ENCODE measurements at regions not wholly inside any gene's neighbourhood (a gene's known extent, or its start where the extent isn't known, plus 50 kb on each side); places are given as distances from the start of the nearest gene placed in this dataset.

DNA sequence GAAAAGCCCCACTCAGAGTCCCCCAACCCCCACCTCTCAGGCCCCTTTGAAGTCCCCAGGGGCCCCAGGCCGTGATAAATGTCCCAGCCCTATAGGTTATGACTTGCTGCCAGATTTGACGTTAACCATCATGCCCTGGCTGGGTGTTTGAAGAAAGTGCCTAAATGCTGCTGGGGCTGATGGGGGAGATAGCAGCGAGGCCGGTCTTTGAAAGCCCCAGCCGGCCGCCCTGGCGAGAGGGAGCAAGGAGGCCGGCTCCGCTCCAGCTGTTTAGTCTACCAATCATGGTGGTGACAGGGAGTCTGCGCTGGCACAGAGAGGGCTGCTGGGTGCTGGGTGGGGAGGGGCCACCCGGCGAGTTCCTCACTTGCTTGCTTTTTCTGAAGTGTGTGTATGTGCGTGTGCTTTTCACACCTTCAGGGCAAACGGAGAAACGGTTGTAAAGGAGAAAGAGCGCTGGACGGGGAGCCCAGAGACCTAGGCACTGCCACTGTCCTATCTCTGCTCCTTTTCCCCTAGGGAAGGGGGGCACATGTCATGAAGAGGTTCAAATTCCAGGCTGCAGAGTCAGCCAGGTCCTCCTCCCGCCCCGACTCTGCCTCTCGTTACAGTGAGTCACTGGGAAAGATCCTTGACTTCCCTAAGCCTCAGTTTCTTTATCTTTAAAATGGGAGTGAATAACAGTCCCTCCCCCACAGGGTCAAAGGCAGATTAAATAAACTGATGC lies 126.1 kb upstream of the HAND1 start:
- TF ChIP-seq, protein P1, sequence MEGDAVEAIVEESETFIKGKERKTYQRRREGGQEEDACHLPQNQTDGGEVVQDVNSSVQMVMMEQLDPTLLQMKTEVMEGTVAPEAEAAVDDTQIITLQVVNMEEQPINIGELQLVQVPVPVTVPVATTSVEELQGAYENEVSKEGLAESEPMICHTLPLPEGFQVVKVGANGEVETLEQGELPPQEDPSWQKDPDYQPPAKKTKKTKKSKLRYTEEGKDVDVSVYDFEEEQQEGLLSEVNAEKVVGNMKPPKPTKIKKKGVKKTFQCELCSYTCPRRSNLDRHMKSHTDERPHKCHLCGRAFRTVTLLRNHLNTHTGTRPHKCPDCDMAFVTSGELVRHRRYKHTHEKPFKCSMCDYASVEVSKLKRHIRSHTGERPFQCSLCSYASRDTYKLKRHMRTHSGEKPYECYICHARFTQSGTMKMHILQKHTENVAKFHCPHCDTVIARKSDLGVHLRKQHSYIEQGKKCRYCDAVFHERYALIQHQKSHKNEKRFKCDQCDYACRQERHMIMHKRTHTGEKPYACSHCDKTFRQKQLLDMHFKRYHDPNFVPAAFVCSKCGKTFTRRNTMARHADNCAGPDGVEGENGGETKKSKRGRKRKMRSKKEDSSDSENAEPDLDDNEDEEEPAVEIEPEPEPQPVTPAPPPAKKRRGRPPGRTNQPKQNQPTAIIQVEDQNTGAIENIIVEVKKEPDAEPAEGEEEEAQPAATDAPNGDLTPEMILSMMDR (IDR thresholded peaks at IDR 0.05; ENCODE audit: low read depth, low read length, missing input control) = no peak
- no peak for TF ChIP-seq RXRA (IDR thresholded peaks at IDR 0.05)
- no peak for TF ChIP-seq TAF1 (conservative IDR thresholded peaks at IDR 0.05)
- no peak for TF ChIP-seq FOXA1 (IDR thresholded peaks at IDR 0.05)
- TF ChIP-seq HNF4A (conservative IDR thresholded peaks at IDR 0.05) = no peak
- TF ChIP-seq, protein P2, sequence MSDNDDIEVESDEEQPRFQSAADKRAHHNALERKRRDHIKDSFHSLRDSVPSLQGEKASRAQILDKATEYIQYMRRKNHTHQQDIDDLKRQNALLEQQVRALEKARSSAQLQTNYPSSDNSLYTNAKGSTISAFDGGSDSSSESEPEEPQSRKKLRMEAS (IDR thresholded peaks at IDR 0.05) = no peak
- TF ChIP-seq JUND (IDR thresholded peaks at IDR 0.05) = no peak
- TF ChIP-seq, protein P3, sequence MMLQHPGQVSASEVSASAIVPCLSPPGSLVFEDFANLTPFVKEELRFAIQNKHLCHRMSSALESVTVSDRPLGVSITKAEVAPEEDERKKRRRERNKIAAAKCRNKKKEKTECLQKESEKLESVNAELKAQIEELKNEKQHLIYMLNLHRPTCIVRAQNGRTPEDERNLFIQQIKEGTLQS (IDR thresholded peaks at IDR 0.05) = no peak
- TF ChIP-seq SP1 (IDR thresholded peaks at IDR 0.05) = no peak
- TF ChIP-seq YY1 (IDR thresholded peaks at IDR 0.05) = no peak
- no peak for TF ChIP-seq NR2F2 (IDR thresholded peaks at IDR 0.05)
- TF ChIP-seq RAD21 (IDR thresholded peaks at IDR 0.05) = no peak
- TF ChIP-seq, protein P4, sequence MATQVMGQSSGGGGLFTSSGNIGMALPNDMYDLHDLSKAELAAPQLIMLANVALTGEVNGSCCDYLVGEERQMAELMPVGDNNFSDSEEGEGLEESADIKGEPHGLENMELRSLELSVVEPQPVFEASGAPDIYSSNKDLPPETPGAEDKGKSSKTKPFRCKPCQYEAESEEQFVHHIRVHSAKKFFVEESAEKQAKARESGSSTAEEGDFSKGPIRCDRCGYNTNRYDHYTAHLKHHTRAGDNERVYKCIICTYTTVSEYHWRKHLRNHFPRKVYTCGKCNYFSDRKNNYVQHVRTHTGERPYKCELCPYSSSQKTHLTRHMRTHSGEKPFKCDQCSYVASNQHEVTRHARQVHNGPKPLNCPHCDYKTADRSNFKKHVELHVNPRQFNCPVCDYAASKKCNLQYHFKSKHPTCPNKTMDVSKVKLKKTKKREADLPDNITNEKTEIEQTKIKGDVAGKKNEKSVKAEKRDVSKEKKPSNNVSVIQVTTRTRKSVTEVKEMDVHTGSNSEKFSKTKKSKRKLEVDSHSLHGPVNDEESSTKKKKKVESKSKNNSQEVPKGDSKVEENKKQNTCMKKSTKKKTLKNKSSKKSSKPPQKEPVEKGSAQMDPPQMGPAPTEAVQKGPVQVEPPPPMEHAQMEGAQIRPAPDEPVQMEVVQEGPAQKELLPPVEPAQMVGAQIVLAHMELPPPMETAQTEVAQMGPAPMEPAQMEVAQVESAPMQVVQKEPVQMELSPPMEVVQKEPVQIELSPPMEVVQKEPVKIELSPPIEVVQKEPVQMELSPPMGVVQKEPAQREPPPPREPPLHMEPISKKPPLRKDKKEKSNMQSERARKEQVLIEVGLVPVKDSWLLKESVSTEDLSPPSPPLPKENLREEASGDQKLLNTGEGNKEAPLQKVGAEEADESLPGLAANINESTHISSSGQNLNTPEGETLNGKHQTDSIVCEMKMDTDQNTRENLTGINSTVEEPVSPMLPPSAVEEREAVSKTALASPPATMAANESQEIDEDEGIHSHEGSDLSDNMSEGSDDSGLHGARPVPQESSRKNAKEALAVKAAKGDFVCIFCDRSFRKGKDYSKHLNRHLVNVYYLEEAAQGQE (IDR thresholded peaks at IDR 0.05) = no peak

Measured in liver (tissue), 3 donors.